SW480 (cell line): ENCODE measurements at regions not wholly inside any gene's neighbourhood (a gene's known extent, or its start where the extent isn't known, plus 50 kb on each side); places are given as distances from the start of the nearest gene placed in this dataset.

Source experiments
- DNase-seq: peaks from one replicate; pipeline ENCODE4 v3.0.0-alpha.2; 2016; ENCODE audit warnings: low spot score

DNA sequence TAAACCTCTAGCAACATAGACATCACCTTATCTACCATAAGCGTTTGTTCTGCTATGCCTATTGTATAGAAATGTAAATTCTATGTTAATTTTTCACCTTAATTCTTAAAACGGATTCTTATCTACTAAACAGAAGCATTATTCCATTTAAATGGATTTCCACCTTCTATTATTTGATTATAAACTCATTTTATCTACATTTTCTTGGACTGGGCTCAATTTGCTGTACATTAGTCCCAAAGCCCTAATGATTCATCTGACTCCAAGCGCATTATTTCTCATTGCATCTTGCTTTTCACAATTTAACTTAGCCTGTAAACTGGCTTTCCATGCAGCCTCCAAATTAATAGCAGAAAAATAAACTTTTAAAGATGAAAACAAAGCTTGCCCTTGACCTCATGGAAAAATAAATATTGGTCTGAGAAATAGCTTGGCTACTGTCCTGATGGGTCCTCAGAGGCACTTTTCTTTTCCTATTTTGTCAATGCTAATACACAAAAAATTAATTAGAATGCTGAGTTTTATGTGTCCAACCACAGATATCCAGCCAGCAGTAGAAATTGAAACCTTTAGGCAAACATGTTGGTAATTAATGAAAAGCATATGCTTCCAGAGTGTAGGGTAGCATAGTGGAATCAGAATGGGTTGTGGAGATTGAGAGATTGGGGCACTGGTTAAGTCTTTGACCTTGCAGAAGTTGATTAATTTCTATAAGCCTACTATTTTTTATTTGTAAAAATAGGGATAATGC, 81.4 kb upstream of the CFAP20DC start:
- DNase-seq = no peak

DNA sequence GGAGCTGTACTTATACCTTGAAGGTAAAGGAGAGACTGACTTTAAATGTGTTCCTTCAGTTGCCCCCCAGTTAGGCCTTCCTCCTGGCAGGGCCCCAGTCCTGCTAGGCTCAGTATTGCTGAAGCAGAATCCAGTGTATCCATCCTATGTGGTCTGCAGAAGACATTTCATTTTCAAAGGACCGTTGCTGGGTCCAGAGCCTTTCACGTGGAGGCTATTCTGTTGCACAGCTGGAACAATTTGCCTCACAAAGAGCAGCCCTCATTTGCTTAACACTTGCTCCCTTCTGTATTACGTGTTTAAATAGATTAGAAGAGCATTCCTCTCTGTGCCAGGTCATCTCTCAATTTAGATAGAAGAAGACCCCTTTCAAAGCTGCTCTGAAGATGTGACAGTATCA, 78.9 kb upstream of the CFAP20DC start:
- DNase-seq = no peak

DNA sequence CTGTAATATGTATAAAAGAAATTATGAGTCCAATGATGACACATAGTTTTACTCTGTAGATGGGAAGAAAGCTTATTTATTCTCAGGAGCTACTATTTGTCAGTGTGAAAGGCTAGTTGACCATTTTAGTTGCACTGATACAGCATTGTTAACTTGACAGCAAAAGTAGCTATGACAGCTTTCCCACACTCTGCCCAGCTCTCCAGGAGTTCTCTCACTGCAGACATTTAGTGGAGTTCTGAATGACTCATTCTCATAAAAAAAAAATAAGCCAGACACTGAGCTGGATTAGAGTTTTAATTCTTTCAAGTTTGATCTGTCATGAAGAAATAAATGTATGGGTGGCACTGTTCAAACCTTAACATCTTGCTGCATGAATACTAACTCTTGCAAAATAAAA, 77.2 kb upstream of the CFAP20DC start:
- DNase-seq = peak; percentile 13

DNA sequence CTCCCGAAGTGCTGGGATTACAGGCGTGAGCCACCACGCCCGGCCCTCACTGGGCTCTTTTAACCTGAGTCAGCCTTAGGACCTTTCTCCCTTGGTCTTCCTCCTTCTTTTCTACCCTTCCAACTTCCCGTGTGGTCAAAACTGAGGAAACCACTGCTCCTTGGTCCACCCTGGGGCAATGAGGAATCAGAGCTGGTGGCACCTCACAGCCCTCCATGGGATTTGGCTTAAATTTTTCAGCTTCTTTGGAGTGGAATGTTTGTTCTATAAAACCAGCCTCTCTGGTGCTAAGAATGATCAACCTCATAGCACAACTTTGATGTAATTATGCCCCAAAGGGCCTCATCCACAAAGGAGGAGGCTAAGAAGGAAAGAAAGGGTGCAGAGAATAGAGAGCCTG, 76.6 kb upstream of the CFAP20DC start:
- DNase-seq = no peak

DNA sequence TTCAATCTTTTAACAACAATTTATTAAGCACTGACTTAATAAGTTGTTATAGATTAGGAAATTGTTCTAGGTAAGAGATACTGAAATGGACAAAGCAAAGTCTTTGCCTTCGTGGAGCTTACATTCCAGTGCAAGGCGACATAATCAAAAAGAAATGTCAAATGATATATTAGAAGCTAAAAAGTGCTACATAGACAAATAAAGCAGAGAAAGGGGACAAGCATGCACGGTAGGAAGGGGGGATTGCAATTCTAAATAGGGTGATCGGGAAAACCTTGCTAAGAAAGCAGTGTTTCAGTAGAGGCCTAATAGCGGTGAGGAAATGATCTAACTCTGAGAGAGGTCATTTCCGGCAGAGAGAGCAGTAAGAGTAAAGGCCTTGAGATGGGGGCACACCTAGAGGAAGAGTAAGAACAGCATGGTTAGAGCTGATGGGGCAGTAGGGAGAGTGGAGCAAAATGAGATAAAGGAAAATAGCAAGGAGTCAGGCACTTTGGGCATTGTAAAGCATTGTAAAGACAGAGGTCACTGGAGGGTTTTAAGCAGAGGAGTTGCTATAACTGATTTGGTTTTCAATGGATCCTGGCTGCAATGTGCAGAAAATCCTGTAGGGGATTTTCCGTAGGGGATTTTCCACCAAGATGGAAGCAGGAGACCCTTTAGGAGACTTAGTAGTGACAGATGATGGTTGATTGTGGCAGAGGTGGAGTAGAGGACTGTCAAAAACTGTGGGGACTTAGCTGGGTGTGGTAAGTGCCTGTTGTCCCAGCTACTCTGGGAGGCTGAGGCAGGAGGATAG, 71.7 kb upstream of the CFAP20DC start:
- DNase-seq = no peak

DNA sequence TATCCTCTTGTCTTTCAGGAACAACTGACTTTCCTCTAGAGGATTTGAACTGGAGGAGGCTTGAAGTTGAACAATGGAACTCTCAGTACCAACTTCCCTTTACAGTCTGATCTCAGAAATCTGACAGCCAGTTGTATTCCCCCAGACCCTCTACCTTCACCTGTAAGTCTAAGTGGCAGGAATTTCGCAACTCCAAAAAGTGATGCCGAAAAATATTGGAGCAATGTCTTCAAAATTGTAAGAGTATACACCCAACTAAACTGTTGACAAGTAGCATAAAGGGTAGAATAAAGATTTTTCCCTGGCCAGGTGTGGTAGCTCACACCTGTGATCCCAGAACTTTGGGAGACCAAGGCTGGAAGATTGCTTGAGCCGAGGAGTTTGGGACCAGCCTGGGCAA, 69.1 kb upstream of the CFAP20DC start:
- DNase-seq = no peak

DNA sequence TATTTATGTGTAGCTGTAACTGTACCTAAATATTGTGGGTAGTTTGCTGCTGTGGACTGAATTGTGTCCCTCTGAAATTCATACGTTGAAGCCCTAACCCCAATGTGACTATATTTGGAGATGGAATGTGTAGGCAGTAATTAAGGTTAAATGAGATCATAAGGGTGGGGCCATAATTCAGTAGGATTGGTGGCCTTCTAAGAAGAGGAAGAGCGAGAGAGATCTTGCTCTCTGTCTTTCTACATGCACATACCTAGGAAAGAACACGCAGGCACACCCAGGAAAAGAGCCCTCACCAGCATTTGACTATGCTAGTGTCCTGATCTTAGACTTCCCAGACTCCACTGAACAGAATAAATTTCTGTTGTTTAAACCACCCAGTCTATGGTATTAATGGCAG, 67.6 kb upstream of the CFAP20DC start:
- DNase-seq = peak; percentile 73

DNA sequence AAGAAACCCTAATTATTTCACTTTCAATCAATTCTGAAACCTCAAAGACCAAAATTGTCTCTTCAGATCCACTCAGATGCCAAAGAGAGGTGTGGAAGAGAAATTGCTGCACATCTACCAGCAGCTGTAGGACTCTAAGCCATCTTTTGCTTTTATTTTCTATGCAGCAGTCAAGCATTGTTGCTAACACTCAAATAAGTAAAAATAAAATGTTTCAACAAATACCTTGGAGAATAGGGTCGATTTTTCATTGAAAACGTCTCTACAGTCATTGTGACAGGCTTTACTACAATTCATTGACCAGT, 66.4 kb upstream of the CFAP20DC start:
- DNase-seq = no peak

DNA sequence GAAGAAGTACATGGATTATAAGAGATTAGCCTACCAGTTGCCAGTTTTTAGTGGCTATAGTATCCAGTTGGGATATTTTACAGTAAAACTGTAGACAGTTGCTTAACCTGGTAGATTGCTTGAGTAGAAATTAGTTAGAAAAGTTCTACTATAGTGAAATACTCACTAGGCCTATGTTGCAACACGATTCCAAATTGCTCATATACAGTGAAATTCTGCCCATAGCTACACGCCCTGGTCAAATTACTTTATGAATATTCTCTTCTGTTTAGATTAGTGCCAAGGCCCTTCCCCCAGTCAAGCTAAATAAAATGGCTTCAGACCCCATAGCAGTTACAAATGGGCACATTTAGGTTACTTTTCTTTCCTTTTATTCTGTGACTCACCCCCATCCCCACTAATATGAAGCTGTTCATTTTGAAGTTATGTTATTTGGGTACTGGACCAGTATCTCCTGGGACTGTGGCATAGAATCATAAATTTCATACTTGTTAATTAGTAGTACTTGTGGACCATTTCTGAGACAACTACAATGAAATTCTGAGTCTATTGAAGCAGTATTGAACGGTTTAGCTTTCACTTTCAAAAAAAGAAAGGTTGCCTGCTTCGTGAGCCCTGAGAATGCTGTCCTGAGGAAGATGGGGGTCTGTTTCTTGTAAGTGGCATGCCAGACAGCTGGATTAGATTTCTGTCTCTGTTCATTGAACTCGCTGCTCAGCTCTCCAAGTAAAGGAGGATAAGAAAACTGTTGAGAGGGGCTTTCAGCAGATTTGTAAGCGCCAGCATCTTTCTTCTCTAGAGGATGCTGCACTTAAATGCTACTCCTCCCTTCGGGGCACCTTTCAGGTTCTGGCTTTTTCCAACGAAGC, 65.8 kb upstream of the CFAP20DC start:
- DNase-seq = no peak

DNA sequence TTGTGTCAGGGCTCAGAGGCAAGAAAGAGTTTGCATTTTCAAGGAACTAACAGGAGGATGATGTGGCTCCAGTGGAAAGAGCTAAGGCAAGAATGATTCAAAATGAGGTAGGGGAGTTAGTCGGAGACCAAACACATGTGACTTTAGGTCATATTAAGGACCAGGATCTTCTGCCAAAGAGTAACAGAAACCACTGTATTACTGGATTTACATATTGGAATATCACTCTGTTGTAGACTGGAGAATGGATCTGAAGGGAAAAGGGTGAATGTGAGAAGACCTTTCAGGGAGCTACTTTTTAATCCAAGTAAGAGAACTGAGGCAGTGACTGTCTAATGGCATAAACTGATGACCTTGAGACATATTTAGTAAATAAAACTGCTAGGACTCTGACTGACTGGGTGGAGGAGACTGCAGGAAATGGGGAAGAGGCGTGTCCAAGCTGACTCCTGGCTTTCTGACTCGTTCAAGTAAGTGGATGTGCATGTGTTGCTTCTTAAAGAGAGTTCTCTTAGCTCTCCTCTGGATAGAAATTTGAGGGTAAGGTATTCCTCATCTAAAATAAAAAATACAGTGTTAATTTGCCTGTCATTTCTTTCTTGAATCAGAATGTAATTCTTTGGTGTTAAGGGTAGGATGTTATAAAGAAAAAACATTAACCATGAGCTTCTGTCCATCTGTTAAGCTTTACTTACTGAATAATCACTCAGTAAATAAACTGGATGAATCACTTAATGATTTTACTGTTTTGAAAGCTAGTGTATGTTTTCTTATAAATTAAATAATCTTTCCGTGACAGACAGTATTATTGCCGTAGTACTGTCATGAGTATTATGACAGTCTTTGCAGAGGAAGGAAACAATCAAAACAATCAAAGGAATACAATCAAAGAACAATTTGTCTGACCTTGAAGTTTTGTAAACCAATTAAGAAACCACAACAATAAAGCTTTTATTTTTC, 58.3 kb upstream of the CFAP20DC start:
- no peak for DNase-seq

DNA sequence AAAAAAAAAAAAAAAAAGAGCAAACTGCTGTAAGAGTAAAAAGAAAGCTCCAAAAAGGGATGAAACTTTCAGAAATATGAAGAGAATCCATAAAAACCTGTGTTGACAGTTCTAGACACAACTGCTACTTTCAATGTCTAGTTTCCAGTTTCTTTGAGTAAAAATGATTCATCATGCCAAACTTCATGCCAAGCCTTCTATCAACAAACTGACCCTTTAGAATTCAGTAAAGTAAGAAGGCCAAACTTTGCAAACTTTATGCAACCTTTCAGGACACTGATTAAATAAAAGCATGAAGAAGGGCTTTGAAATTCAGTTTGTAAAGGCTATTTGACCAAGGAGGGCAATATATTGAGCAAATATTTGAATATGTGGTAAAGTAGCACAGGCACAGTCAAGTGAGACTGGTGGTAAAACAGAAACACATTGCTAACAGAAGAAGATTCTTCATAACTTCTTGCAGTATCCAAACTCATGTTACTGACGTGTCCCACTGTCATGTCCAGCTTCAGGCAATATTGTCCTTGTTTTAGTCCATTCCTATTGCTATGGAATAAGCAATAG, 56.3 kb upstream of the CFAP20DC start:
- no peak for DNase-seq

DNA sequence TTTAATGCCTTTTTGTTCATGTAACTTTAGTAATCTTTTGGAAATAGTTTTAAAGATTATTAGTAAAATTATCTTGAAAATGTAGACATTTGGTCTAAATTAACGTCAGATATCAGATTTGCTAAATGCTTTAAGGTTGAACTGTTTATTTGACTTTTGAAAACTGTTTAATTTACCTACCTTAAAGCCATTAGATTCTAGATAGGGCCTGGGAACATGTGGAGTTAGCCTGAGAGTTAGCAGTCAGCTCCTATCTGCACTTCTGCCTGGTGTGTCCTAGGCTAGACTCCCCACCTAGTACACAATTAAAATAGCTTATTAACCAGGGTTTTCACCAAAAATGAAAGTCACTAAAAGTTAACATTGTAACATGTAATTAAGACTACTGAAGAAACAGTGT, 53.7 kb upstream of the CFAP20DC start:
- DNase-seq = no peak

DNA sequence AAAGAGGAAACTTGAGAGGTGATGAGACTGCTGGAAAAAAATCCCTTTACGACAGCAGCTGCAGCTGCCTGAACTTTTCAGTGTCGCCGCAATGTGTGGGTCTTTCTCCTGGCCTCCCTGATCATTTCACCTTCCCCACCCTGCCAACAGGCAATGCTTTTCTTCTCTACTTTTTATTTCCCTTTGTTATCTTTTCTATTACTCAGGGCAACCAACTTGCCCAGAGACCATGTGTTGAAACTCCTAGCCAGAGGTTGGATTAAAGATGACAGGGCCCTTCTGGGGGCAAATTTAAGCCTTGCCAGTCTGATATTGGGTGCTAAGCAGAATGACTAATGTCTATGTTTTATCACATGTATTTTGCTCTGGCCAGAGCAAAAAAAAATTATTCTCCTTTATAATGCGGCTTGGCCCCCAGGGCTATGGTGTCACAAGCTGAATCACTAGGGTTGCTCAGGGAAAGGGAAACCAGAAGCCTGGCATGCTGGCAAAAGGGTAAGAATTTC, 51.5 kb upstream of the CFAP20DC start:
- DNase-seq = no peak
